Loucy (cell line): ENCODE measurements at regions not wholly inside any gene's neighbourhood (a gene's known extent, or its start where the extent isn't known, plus 50 kb on each side); places are given as distances from the start of the nearest gene placed in this dataset.

ENCODE experiments used
- CTCF ChIP-seq: fragments of 200-600 bp; sonication (generic); conservative IDR thresholded peaks from 2 replicates; pipeline ENCODE4 v1.5.1; 2014; ENCODE audit warnings: mild to moderate bottlenecking, antibody characterized with exemption, low read length
- EZH2phosphoT487 ChIP-seq: fragments of 200-600 bp; IDR thresholded peaks from 2 replicates; pipeline ENCODE4 v1.6.1; 2018; ENCODE audit warnings: antibody characterized with exemption, mild to moderate bottlenecking, moderate library complexity, borderline replicate concordance

GRCh38 chr9:71608825-71609447, 159.4 kb downstream of the CEMIP2 start:
- TF ChIP-seq EZH2phosphoT487 (no peak), CTCF (no peak)
